ENCODE measurements at regions not wholly inside any gene's neighbourhood (a gene's known extent, or its start where the extent isn't known, plus 50 kb on each side); places are given as distances from the start of the nearest gene placed in this dataset.

GRCh38 chrX:130974323-130974722, 71.3 kb upstream of the ENOX2 start:
- Histone ChIP-seq H3K36me3 (no peaks in the 10 kb centered on the region), H3K9me3 (no peaks in the 10 kb centered on the region), H3K27ac (peak overlapping the region in 1 of 4 donors; percentile 10), H3K27me3 (no peaks in the 10 kb centered on the region), H3K4me1 (no peaks in the 10 kb centered on the region), H3K4me3 (no peak overlapping the region)
- 68 to 79% methylated on average over 1 of the region's 1 CpG for WGBS, 2 donors
- DNase-seq, result no peak
- intact Hi-C loops (cut with DNase I), result no loop called here
- TF ChIP-seq EP300 (IDR thresholded peaks at IDR 0.05) (no peak), POLR2A (IDR thresholded peaks at IDR 0.05) (no peak), POLR2AphosphoS5 (IDR thresholded peaks at IDR 0.05) (no peak), CTCF (IDR thresholded peaks at IDR 0.05) (no peak)

- WGBS, 2 donors, result 1 to 5% methylated on average over 7 of the region's 7 CpGs
- no peak overlapping the region for H3K27ac ChIP-seq
- no peaks in the 10 kb centered on the region for H3K4me1 ChIP-seq
These were observed 72.9 kb upstream of the ENOX2 start for GRCh38 chrX:130975947-130976346.

GRCh38 chrX:130981836-130982235, 76.3 kb upstream of the ARHGAP36 start:
- no peak for DNase-seq
- H3K9me3 ChIP-seq, result no peaks in the 10 kb centered on the region
- H3K36me3 ChIP-seq, result no peaks in the 10 kb centered on the region
- H3K27ac ChIP-seq, result no peak overlapping the region
- intact Hi-C loops (cut with DNase I), result no loop called here
- H3K4me3 ChIP-seq, result no peak overlapping the region
- H3K27me3 ChIP-seq, result no peaks in the 10 kb centered on the region
- WGBS, 2 donors, result 63 to 83% methylated on average over 2 of the region's 2 CpGs
- TF ChIP-seq POLR2AphosphoS5 (IDR thresholded peaks at IDR 0.05), result no peak
- no peak for TF ChIP-seq POLR2A (IDR thresholded peaks at IDR 0.05)
- TF ChIP-seq EP300 (IDR thresholded peaks at IDR 0.05), result no peak
- no peaks in the 10 kb centered on the region for H3K4me1 ChIP-seq

More at GRCh38 chrX:130975947-130976346, 72.9 kb upstream of the ENOX2 start:
- Histone ChIP-seq H3K27me3 (no peaks in the 10 kb centered on the region), H3K4me3 (no peak overlapping the region), H3K9me3 (no peaks in the 10 kb centered on the region), H3K36me3 (no peaks in the 10 kb centered on the region)
- TF ChIP-seq CTCF (IDR thresholded peaks at IDR 0.05) (peak in 2 of 4 experiments; percentile 15 to 44), EP300 (IDR thresholded peaks at IDR 0.05) (no peak)
- no peak for DNase-seq
- intact Hi-C loops (cut with DNase I), result loop anchor here (5.0 kb wide), 2 partner anchors 656 to 701 kb away; no protein-coding TSS in a partner anchor

- no peak overlapping the region for H3K4me3 ChIP-seq
- no peaks in the 10 kb centered on the region for H3K27me3 ChIP-seq
- H3K9me3 ChIP-seq, result no peaks in the 10 kb centered on the region
- no peak for DNase-seq
- intact Hi-C loops (cut with DNase I), result no loop called here
- no peaks in the 10 kb centered on the region for H3K36me3 ChIP-seq
- no peak for TF ChIP-seq EP300 (IDR thresholded peaks at IDR 0.05)
- TF ChIP-seq POLR2AphosphoS5 (IDR thresholded peaks at IDR 0.05), result peak in 1 of 4 donors; percentile 9
- TF ChIP-seq CTCF (IDR thresholded peaks at IDR 0.05), result no peak
- WGBS, 2 donors, result 68 to 71% methylated on average over 4 of the region's 4 CpGs
- H3K27ac ChIP-seq, result no peak overlapping the region
- H3K4me1 ChIP-seq, result no peaks in the 10 kb centered on the region
These were observed 73.4 kb upstream of the ARHGAP36 start for GRCh38 chrX:130984782-130985181.

- intact Hi-C loops (cut with DNase I), result no loop called here
- Histone ChIP-seq H3K27me3 (no peaks in the 10 kb centered on the region), H3K9me3 (no peaks in the 10 kb centered on the region), H3K4me3 (no peak overlapping the region), H3K36me3 (no peaks in the 10 kb centered on the region), H3K27ac (no peak overlapping the region), H3K4me1 (no peaks in the 10 kb centered on the region)
- 66 to 93% methylated on average over 4 of the region's 4 CpGs for WGBS, 2 donors
- DNase-seq, result no peak
- TF ChIP-seq POLR2AphosphoS5 (IDR thresholded peaks at IDR 0.05) (no peak), EP300 (IDR thresholded peaks at IDR 0.05) (no peak), POLR2A (IDR thresholded peaks at IDR 0.05) (no peak), CTCF (IDR thresholded peaks at IDR 0.05) (no peak)
These were observed 70.9 kb upstream of the ARHGAP36 start for GRCh38 chrX:130987241-130987640.
